Activated T-helper 1 cell treated with anti-CD3 and anti-CD28 coated beads, Interleukin-2, amount 50 U/mL, for 16 hours (primary cell): ENCODE measurements at regions not wholly inside any gene's neighbourhood (a gene's known extent, or its start where the extent isn't known, plus 50 kb on each side); places are given as distances from the start of the nearest gene placed in this dataset.

ENCODE experiments used
- DNase-seq, 2 donors: peaks; one replicate each; pipeline ENCODE4 v3.0.0-alpha.2; 2020; ENCODE audit warnings: low read depth in 1 of 2, low spot score in 1 of 2

GRCh38 chr22:49025791-49026493 lies 801.7 kb downstream of the BRD1 start:
- no peak for DNase-seq

GRCh38 chr22:49024775-49025440 lies 802.8 kb downstream of the BRD1 start:
- DNase-seq = no peak

- DNase-seq = no peak
Observed at GRCh38 chr22:49023879-49024774, 803.5 kb downstream of the BRD1 start.

- DNase-seq = no peak
Observed at GRCh38 chr22:49023161-49023878, 804.4 kb downstream of the BRD1 start.

- no peak for DNase-seq
Observed at GRCh38 chr22:49022816-49023160, 804.9 kb downstream of the BRD1 start.

- DNase-seq = no peak
Observed at GRCh38 chr22:49021926-49022815, 805.5 kb downstream of the BRD1 start.

GRCh38 chr22:49021131-49021925 lies 806.3 kb downstream of the BRD1 start:
- no peak for DNase-seq

- no peak for DNase-seq
Observed at GRCh38 chr22:49019737-49020713, 807.6 kb downstream of the BRD1 start.

GRCh38 chr22:49018601-49019000 lies 809.1 kb downstream of the BRD1 start:
- DNase-seq = no peak

GRCh38 chr22:49017482-49018329 lies 810.0 kb downstream of the BRD1 start:
- DNase-seq = no peak

- DNase-seq = no peak
Observed at GRCh38 chr22:49016909-49017481, 810.7 kb downstream of the BRD1 start.

GRCh38 chr22:49015993-49016908 lies 811.4 kb downstream of the BRD1 start:
- DNase-seq = no peak

GRCh38 chr22:49015459-49015858 lies 812.2 kb downstream of the BRD1 start:
- no peak for DNase-seq

- no peak for DNase-seq
Observed at GRCh38 chr22:49014227-49015201, 813.2 kb downstream of the BRD1 start.

- DNase-seq = no peak
Observed at GRCh38 chr22:49013707-49014106, 814.0 kb downstream of the BRD1 start.
